PC-3 (cell line): ENCODE measurements at regions not wholly inside any gene's neighbourhood (a gene's known extent, or its start where the extent isn't known, plus 50 kb on each side); places are given as distances from the start of the nearest gene placed in this dataset.

Experiments used
- CTCF ChIP-seq: fragments of 300-600 bp; sonication (generic); conservative IDR thresholded peaks from 2 replicates; pipeline ENCODE4 v1.5.1; 2017; ENCODE audit warnings: antibody characterized with exemption, low read depth, mild to moderate bottlenecking, low read length
- EZH2phosphoT487 ChIP-seq: fragments of 300-600 bp; sonication (generic); IDR thresholded peaks from 2 replicates; pipeline ENCODE4 v1.6.1; 2018; ENCODE audit warnings: mild to moderate bottlenecking, antibody characterized with exemption, low read length, borderline replicate concordance

- no peak for TF ChIP-seq EZH2phosphoT487
- TF ChIP-seq CTCF, result no peak
These were observed 1352.0 kb upstream of the NUDT12 start for GRCh38 chr5:104914536-104915070.
